Ureter (tissue), 1 donor: ENCODE measurements at regions not wholly inside any gene's neighbourhood (a gene's known extent, or its start where the extent isn't known, plus 50 kb on each side); places are given as distances from the start of the nearest gene placed in this dataset.
"Not testable (repeated sequence)": the region's sequence is repeated elsewhere in the genome, so short reads cannot be mapped to it uniquely, and the experiment has no call there.

Source experiments
- DNase-seq: peaks from one replicate; pipeline ENCODE4 v3.0.0-alpha.2; 2020; ENCODE audit warnings: low spot score
- donor health status: DM: yes; HTN: yes; CAD: no.

GRCh38 chr10:63920926-63921325 lies 399.7 kb downstream of the REEP3 start:
- no peak for DNase-seq

DNA sequence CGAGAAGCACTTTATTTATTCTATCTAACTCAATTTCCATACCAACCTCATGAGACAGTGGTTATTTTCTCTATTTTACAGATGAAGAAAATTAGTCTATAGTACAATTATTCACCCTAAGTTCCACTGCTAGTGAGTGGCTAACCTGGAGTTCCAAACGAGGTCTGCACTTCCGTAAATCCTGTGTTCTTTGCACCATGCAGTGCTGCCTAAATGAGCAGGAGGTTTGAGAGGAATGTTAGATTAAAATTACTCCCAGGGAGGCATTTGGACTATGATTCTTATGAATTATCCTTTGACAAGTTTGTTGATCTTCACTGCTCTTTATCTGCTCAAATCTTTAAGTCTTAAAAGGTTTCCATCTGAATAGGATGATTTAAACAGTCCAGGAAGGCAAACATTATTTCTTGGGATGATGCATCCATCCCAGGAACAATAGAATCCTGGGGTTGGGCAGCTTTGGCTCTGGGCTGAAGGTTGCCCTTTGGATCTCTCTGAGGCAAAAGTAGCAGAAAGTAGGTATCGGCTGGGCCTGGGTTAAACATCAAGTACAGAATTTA lies 400.8 kb downstream of the REEP3 start:
- DNase-seq, result no peak

- DNase-seq, result no peak
Observed at GRCh38 chr10:63922468-63923284, 401.5 kb downstream of the REEP3 start.

DNA sequence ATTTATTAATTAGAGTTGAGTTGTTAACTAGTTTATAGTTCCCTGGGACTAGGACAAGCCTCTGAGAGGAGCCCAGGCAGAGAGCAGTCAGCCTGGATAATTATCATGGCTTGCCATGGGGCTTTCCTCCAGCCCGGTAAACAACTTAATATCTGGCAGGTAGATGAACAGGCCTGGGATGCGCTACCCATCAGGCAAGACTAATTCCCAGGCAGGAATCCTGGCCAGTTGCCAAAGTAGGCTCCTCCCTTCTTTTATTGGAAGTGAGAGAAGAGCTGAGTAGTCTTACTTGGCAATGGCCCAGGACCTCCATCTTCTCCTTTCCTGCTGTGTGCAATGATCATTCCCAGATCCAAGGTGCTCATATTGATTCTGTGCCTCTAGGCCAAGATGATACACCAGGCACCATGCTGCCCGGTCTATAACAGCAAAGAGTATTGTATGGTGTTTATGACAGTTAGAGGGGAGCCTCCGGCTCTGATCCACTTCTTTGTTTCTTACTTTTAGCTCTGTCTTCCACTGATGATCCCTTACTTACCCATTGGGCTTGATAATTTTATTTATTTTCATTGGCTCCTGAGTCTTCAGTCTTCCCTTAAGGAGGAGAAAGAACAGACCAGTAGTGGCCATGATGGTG lies 408.7 kb downstream of the REEP3 start:
- no peak for DNase-seq

DNA sequence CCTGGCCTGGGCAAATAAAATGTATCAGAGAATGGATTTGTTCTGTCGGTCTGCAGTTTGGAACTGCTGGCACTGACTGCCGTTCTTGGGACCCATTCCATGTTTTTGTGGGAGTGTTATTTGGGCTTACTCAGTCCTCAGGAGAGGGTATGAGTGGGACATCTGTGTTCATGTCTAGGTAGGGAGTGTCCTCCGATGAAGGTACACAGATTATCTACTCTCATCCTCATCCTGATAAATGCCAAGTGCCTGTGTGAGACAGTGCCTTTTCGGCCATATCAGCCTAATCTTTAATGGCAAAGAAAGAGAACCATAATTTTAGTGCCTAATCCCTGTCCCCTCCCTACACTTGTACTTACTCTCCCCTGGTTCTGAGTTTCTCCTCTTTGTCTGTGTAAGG lies 409.4 kb downstream of the REEP3 start:
- DNase-seq, result no peak

- no peak for DNase-seq
Observed at GRCh38 chr10:63935705-63936104, 414.5 kb downstream of the REEP3 start.

GRCh38 chr10:63940277-63940922 lies 419.2 kb downstream of the REEP3 start:
- no peak for DNase-seq

GRCh38 chr10:63964406-63964805 lies 443.2 kb downstream of the REEP3 start:
- DNase-seq, result no peak

DNA sequence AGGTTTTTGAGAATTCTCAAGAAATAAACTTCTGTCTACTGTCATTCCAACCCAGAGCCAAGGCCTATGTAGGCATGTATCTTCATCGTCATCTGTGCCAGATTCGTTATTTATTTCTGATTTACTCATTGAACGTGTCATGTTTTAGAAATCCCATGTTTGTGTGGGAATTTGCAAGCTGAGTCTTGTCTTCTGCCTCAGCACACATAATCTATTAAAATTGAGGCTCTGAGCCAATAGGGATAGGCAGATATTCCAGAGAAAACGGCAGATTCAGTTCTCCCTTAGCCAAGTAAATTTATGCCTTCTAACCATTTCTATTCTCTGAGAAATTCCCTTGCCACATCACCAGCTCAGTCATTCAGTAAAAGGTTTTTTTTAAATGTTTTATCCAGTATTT lies 444.6 kb downstream of the REEP3 start:
- no peak for DNase-seq

DNA sequence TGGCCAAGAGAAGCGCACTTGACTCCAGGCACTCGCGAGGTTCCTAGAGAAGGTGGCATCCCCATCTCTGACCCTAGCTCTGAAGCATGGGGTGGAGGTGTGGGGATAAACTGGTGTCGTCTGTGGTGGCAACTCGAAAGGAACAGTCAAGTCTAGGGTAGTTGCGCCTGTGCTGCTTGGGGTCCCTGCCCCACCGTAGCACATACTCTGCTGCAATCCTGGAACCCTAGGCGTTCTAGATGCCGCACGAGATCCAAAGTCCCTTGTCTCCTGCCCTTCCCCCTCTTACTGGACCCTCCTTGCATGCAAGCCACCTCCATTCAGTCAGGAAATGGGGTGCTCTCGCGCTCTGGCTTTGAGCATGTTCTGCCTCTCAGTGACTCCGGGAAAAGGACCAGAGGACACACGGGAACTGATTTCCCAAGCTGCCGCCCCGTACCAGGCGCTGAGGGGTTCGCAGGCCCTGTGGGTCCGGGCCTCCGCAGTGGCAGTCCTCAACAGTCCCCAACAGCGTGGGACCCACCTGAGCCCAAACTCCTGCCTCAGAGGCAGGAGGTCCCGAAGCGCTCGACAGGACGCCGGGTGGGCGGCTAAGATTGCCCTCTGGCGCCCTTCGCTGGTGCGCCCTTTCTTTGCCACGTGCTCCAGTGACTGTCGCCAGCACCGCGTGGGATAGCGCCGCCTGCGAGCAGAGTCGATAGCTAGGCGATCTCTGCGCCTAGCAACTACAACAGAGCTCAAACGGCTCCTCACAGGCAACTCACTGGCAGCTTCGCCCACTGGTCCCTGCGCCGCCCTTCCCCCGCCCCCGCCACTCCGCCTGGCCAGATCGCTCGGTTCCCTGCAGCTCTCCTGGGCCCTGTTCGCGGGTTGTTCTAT lies 452.0 kb downstream of the REEP3 start:
- DNase-seq, result no peak

- no peak for DNase-seq
Observed at GRCh38 chr10:63976538-63976937, 455.3 kb downstream of the REEP3 start.

- DNase-seq, result no peak
Observed at GRCh38 chr10:63977329-63977923, 456.2 kb downstream of the REEP3 start.

- DNase-seq, result not testable (repeated sequence)
Observed at GRCh38 chr10:63980870-63981269, 459.7 kb downstream of the REEP3 start.

GRCh38 chr10:63984061-63984460 lies 462.9 kb downstream of the REEP3 start:
- not testable (repeated sequence) for DNase-seq

- no peak for DNase-seq
Observed at GRCh38 chr10:63986536-63986935, 465.3 kb downstream of the REEP3 start.

DNA sequence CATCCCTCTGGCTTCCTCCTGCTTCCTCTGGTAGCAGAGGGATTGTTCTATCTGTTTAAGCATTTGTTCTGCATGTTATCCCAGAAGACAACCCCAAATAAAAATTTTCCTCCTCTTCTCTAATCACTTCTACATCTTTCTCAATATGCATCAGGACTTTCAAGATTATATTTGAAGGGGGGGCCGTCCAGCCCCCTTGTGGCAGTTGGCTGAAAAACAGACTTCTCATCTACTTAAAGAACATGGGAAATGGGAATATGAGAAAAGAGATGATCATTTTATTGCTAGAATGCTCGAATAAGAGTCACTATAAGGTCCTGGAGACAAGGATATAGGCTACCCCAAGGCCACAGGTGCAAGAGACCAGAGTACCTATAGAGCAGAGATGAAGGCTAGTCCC lies 466.0 kb downstream of the REEP3 start:
- no peak for DNase-seq

GRCh38 chr10:63994371-63994770 lies 473.2 kb downstream of the REEP3 start:
- DNase-seq, result no peak

DNA sequence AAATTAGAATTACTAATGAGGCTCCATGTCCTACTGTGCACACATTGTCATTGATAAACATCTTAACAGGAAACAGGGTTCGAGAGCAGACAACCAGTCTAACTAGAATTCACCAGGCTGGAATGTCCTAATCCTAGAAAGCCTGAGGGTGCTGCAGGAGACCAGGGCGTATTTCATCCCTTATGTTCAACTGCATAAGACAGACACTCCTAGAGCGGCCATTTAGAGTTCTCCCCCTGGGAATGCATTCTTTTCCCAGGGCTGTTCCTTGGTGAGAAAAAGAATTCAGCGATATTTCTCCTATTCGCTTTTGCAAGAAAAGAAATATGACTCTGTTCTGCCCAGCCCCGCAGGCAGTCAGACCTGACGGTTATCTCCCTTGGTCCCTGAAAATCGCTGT lies 486.0 kb downstream of the REEP3 start:
- no peak for DNase-seq

GRCh38 chr10:64010711-64011110 lies 489.5 kb downstream of the REEP3 start:
- DNase-seq, result no peak

DNA sequence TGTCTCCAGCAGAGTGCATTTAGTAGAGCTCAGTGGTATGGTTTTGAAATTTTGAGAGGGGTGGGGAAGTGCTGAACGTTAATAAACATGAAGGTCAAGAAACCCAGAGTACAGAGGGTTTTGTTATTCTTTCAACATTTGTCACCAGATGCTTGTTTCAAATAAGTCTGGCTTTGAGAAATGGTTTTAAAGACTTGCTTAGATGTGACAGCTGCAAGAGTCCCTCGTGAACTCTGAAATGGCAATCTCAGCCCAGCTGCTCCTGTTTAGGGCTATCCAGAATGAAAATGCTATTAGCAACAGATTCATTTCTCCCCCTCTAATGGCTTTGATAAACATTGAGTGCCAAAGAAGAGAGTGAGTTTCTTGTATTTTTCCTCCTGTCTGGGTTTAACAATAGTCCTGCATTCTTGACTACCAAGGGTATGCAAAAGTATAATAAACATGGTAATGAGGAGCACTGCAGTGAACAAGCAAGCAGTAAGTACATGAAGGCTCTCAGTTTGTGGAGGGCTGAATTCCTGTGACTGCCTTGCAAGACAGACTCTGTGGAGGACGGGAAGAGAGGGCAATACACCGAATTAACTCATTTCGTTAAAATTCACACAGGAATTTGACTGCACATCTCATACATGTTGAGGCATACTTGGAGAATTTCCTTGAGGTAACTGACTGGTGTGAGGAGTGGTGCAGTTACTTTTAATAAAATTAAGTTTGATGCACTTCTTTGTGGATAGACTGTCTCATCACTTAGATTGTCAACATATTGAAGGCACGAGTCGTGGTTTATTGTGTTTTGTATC lies 490.9 kb downstream of the REEP3 start:
- no peak for DNase-seq
